Aorta (tissue), 5 donors: ENCODE measurements at regions not wholly inside any gene's neighbourhood (a gene's known extent, or its start where the extent isn't known, plus 50 kb on each side); places are given as distances from the start of the nearest gene placed in this dataset.

Experiments used
- ATAC-seq: fragments of 200-7000 bp; cut with Tn5 transposase; one replicate; pipeline ENCODE4 v1.9.1; 2022; ENCODE audit warnings: moderate library complexity; ENCODE audit not compliant: low FRiP score
- DNase-seq, 2 donors: peaks; one replicate each; pipeline ENCODE4 v3.0.0-alpha.2; 2020
- H3K27ac ChIP-seq, 2 donors: one replicate each; pipeline ENCODE4 v1.5.1; 2013; ENCODE audit warnings: low read length in 2 of 2, mild to moderate bottlenecking in 2 of 2, moderate library complexity in 2 of 2, control low read depth in 1 of 2, inconsistent platforms in 1 of 2, low read depth in 1 of 2
- H3K27me3 ChIP-seq, 2 donors: one replicate each; pipeline ENCODE4 v1.6.1; 2013; ENCODE audit warnings: control low read depth in 1 of 2, low read length in 1 of 2, mild to moderate bottlenecking in 1 of 2, moderate library complexity in 1 of 2; ENCODE audit not compliant: insufficient read depth in 2 of 2, control insufficient read depth in 1 of 2
- H3K36me3 ChIP-seq, 2 donors: one replicate each; pipeline ENCODE4 v1.6.1; 2013; ENCODE audit warnings: control low read depth in 1 of 2, low read length in 1 of 2, mild to moderate bottlenecking in 1 of 2; ENCODE audit not compliant: insufficient read depth in 2 of 2, control insufficient read depth in 1 of 2
- H3K4me1 ChIP-seq, 2 donors: one replicate each; pipeline ENCODE4 v1.6.1; 2013; ENCODE audit warnings: low read length in 2 of 2, control low read depth in 1 of 2, mild to moderate bottlenecking in 1 of 2, moderate library complexity in 1 of 2; ENCODE audit not compliant: insufficient read depth in 2 of 2, control insufficient read depth in 1 of 2
- H3K4me3 ChIP-seq, 2 donors: one replicate each; pipeline ENCODE4 v1.5.1; 2013; ENCODE audit warnings: low read length in 2 of 2, control low read depth in 1 of 2, mild to moderate bottlenecking in 1 of 2
- H3K9me3 ChIP-seq: one replicate; pipeline ENCODE4 v1.6.1; 2013; ENCODE audit warnings: mild to moderate bottlenecking, low read length; ENCODE audit not compliant: control insufficient read depth
- WGBS, 2 donors: extraction: QIAGEN DNeasy Blood & Tissue Kit; methylation state at CpG; one replicate each; pipeline ENCODE4 v1.1.7; 2013; 5-methylcytosine and 5-hydroxymethylcytosine counted together
- intact Hi-C, 2 donors: fragments of 100-400 bp; cut with DNase I; formaldehyde crosslinking; loops; one replicate each; pipeline versions ENCODE4 v1.14.2 to v1.15.0; 2022
- donor health status: healthy with polysubstance abuse.
- donor health status: Bipolar disorder and iron deficiency.
- donor health status: DM: no; HTN: no; CAD: no.
- donor health status: DM: no; HTN: no; CAD: no.
- donor health status: DM: yes; HTN: yes; CAD: no.

GRCh38 chr6:133674661-133675060 is 214.3 kb upstream of the TCF21 start:
- Histone ChIP-seq H3K9me3 (no peaks in the 10 kb centered on the region), H3K4me3 (no peak overlapping the region), H3K4me1 (no peaks in the 10 kb centered on the region), H3K27ac (no peak overlapping the region), H3K36me3 (no peaks in the 10 kb centered on the region), H3K27me3 (no peaks in the 10 kb centered on the region)
- intact Hi-C loops = no loop called here
- no peak for ATAC-seq
- 83 to 88% methylated on average over 1 of the region's 1 CpG for WGBS, 2 donors
- DNase-seq = no peak

- DNase-seq = no peak
- WGBS, 2 donors = 96% methylated on average over 2 of the region's 2 CpGs
- Histone ChIP-seq H3K27me3 (no peaks in the 10 kb centered on the region), H3K9me3 (no peaks in the 10 kb centered on the region), H3K4me1 (no peaks in the 10 kb centered on the region), H3K27ac (no peak overlapping the region), H3K4me3 (no peak overlapping the region), H3K36me3 (no peaks in the 10 kb centered on the region)
- intact Hi-C loops = no loop called here
- ATAC-seq = no peak
Observed at GRCh38 chr6:133680994-133681393, 207.9 kb upstream of the TCF21 start.

- 37 to 50% methylated on average over 2 of the region's 2 CpGs for WGBS, 2 donors
- Histone ChIP-seq H3K4me1 (no peaks in the 10 kb centered on the region), H3K27ac (no peak overlapping the region), H3K27me3 (no peaks in the 10 kb centered on the region), H3K36me3 (no peaks in the 10 kb centered on the region), H3K9me3 (no peaks in the 10 kb centered on the region), H3K4me3 (no peak overlapping the region)
- intact Hi-C loops = loop anchor here in 1 of 2 donors (1.0 kb wide), 1 partner anchor 134 kb away; no protein-coding TSS in a partner anchor
- DNase-seq = no peak
- ATAC-seq = no peak
Observed at GRCh38 chr6:133681891-133682290, 207.0 kb upstream of the TCF21 start.

- intact Hi-C loops = loop anchor here in 1 of 2 donors (1.0 kb wide), 1 partner anchor 134 kb away; no protein-coding TSS in a partner anchor
- H3K27ac ChIP-seq = no peak overlapping the region
- H3K4me3 ChIP-seq = no peak overlapping the region
- no peaks in the 10 kb centered on the region for H3K27me3 ChIP-seq
- WGBS, 2 donors = 61% methylated on average over 5 of the region's 5 CpGs
- DNase-seq (no peak), ATAC-seq (no peak)
- no peaks in the 10 kb centered on the region for H3K9me3 ChIP-seq
- H3K36me3 ChIP-seq = no peaks in the 10 kb centered on the region
- no peaks in the 10 kb centered on the region for H3K4me1 ChIP-seq
Observed at GRCh38 chr6:133682506-133683307, 206.2 kb upstream of the TCF21 start.

- H3K4me3 ChIP-seq = no peak overlapping the region
- intact Hi-C loops = no loop called here
- H3K27me3 ChIP-seq = no peaks in the 10 kb centered on the region
- WGBS, 2 donors = 88 to 92% methylated on average over 1 of the region's 1 CpG
- ATAC-seq = no peak
- no peak overlapping the region for H3K27ac ChIP-seq
- no peaks in the 10 kb centered on the region for H3K36me3 ChIP-seq
- H3K9me3 ChIP-seq = no peaks in the 10 kb centered on the region
- no peak for DNase-seq
- H3K4me1 ChIP-seq = no peaks in the 10 kb centered on the region
Observed at GRCh38 chr6:133683308-133683580, 205.7 kb upstream of the TCF21 start.

GRCh38 chr6:133683606-133684005 is 205.3 kb upstream of the TCF21 start:
- ATAC-seq (no peak), DNase-seq (no peak)
- WGBS, 2 donors = 80% methylated on average over 2 of the region's 2 CpGs
- no peak overlapping the region for H3K4me3 ChIP-seq
- no peaks in the 10 kb centered on the region for H3K36me3 ChIP-seq
- no peak overlapping the region for H3K27ac ChIP-seq
- intact Hi-C loops = no loop called here
- H3K27me3 ChIP-seq = no peaks in the 10 kb centered on the region
- no peaks in the 10 kb centered on the region for H3K9me3 ChIP-seq
- H3K4me1 ChIP-seq = no peaks in the 10 kb centered on the region

GRCh38 chr6:133688705-133689492 is 200.0 kb upstream of the TCF21 start:
- no peak for DNase-seq
- Histone ChIP-seq H3K9me3 (no peaks in the 10 kb centered on the region), H3K36me3 (no peaks in the 10 kb centered on the region), H3K4me1 (no peaks in the 10 kb centered on the region), H3K4me3 (no peak overlapping the region), H3K27me3 (no peaks in the 10 kb centered on the region), H3K27ac (no peak overlapping the region)
- 90 to 91% methylated on average over 5 of the region's 5 CpGs for WGBS, 2 donors
- ATAC-seq = no peak
- intact Hi-C loops = no loop called here

- Histone ChIP-seq H3K4me3 (no peak overlapping the region), H3K9me3 (no peaks in the 10 kb centered on the region), H3K27ac (no peak overlapping the region), H3K4me1 (no peaks in the 10 kb centered on the region), H3K27me3 (no peaks in the 10 kb centered on the region), H3K36me3 (no peaks in the 10 kb centered on the region)
- intact Hi-C loops = no loop called here
- ATAC-seq (no peak), DNase-seq (no peak)
- WGBS, 2 donors = 78 to 80% methylated on average over 5 of the region's 5 CpGs
Observed at GRCh38 chr6:133689863-133690262, 199.1 kb upstream of the TCF21 start.

- no peak for ATAC-seq
- intact Hi-C loops = no loop called here
- Histone ChIP-seq H3K36me3 (no peaks in the 10 kb centered on the region), H3K27me3 (no peaks in the 10 kb centered on the region), H3K4me1 (no peaks in the 10 kb centered on the region), H3K27ac (no peak overlapping the region), H3K9me3 (no peaks in the 10 kb centered on the region), H3K4me3 (no peak overlapping the region)
- WGBS, 2 donors = 97 to 100% methylated on average over 1 of the region's 1 CpG
- no peak for DNase-seq
Observed at GRCh38 chr6:133693565-133693964, 195.3 kb upstream of the TCF21 start.
